GM19025 (cell line): ENCODE measurements at regions not wholly inside any gene's neighbourhood (a gene's known extent, or its start where the extent isn't known, plus 50 kb on each side); places are given as distances from the start of the nearest gene placed in this dataset.
"Not testable (repeated sequence)": the region's sequence is repeated elsewhere in the genome, so short reads cannot be mapped to it uniquely, and the experiment has no call there.

Source experiments
- ATAC-seq: cut with Tn5 transposase; IDR thresholded peaks from one replicate; pipeline ENCODE4 v1.9.1; 2021; ENCODE audit warnings: mild to moderate bottlenecking, low read depth, moderate library complexity; ENCODE audit not compliant: unreplicated experiment

- ATAC-seq = no peak
These were observed 90.8 kb upstream of the USP25 start for GRCh38 chr21:15638856-15639549.

- not testable (repeated sequence) for ATAC-seq
These were observed 89.7 kb upstream of the USP25 start for GRCh38 chr21:15640113-15640512.

- no peak for ATAC-seq
These were observed 85.3 kb upstream of the USP25 start for GRCh38 chr21:15644489-15644888.

DNA sequence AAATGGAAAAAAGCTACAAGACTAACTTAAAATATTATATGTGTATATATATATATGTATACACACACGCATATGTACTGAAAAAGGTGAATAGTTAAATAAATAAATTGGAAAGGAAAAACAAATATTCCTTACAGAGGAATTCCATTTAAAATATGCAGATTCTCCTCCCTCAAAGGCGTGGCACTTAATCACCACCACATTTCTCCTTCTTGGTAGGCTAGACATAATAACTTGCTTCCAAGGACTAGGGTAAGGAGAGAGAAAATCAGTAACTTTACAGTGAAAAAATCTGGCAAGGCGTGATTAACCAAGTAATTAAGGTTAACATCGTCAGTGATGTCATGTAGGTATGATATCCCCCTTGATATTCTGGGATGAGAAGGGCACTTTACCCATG lies 84.0 kb upstream of the USP25 start:
- no peak for ATAC-seq

GRCh38 chr21:15650735-15651134 lies 79.0 kb upstream of the USP25 start:
- no peak for ATAC-seq

DNA sequence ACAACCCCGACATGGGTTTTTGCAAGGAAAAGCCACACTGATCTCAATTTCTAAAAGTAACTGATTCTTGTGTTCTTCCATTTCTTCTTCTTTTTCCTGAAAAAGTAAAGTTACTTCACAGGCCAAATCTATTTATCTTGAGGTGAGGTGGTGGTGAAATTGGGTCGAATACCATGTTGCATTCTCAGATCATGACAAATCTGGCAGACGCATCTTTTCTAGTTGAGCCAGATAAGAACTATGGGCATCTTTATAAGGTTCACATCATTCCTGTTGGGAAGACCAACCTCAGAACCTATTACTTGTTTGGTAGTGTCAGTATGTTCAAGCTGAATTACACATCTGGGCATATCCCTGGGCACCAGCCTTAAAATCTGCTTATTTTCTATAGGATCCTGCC lies 78.6 kb upstream of the USP25 start:
- no peak for ATAC-seq

- ATAC-seq = no peak
These were observed 76.1 kb upstream of the USP25 start for GRCh38 chr21:15653710-15654109.

GRCh38 chr21:15654171-15654570 lies 75.6 kb upstream of the USP25 start:
- ATAC-seq = no peak

GRCh38 chr21:15659753-15660422 lies 69.9 kb upstream of the USP25 start:
- no peak for ATAC-seq

GRCh38 chr21:15660423-15660804 lies 69.4 kb upstream of the USP25 start:
- no peak for ATAC-seq

DNA sequence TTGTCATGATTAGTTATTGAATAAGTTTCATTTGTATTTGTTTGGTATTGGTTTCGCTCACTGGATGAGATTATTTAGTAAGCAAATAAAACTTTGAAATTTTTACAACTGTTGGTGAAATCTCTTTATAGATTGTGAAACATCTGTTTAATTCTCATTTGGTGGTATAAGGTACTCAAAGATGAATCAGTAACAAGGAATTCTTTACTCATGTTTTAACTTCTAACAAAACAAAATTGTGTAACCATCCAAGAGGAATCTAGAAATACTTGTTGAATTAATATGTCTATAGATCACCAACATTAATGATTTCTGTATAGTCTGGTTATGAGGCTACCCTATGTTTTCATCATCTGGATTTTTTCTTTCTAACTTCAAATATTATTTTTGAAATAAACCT lies 62.8 kb upstream of the USP25 start:
- no peak for ATAC-seq

GRCh38 chr21:15667819-15668218 lies 62.0 kb upstream of the USP25 start:
- no peak for ATAC-seq

GRCh38 chr21:15669247-15669646 lies 60.5 kb upstream of the USP25 start:
- no peak for ATAC-seq

- ATAC-seq = no peak
These were observed 58.6 kb upstream of the USP25 start for GRCh38 chr21:15671188-15671587.

DNA sequence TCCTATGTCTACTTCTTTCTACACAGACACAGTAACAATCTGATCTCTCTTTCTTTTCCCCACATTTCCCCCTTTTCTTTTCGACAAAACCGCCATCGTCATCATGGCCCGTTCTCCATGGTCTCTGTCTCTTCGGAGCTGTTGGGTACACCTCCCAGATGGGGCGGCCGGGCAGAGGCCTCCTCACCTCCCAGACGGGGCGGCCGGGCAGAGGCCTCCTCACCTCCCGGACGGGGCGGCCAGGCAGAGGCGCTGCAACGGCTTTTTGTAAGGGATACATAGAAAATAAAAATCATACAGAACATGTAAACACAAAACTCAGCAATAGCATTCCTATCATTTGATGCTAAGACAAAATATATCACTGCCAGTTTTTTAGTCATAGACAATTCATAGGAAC lies 57.2 kb upstream of the USP25 start:
- not testable (repeated sequence) for ATAC-seq

DNA sequence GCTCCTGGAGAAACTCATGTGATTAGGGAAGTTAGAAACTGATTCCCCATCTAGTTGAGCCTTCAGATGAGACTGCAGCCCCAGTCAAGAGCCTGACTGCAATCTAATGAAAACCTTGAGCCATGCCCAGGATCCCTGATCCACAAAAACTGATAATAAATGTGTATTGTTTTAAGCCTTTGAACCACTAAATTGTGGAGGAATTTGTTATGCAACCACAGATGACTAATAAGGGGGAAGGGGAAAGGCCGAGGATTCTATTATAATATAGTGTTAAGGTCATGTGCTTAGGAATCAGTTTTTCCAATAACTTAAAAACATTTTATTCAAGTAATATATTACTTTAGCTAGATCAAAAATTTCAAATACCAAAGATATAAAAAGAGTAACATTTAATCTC lies 52.8 kb upstream of the USP25 start:
- no peak for ATAC-seq

DNA sequence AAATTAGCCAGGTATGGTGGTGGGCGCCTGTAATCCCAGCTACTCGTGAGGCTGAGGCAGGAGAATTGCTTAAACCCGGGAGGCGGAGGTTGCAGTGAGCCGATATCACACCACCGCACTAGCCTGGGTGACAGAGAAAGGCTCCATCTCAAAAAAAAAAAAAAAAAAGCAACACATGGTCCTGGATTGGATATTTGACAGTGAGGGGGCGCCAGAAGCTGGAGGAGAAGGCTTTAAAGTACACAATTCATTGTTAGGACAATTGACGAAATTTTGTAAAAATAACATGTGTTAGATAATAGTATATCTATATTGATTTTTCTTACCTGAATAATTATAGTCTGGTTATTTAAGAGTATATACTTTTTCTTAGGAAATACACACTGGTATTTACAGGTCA lies 50.2 kb upstream of the USP25 start:
- ATAC-seq = no peak
